ENCODE measurements at regions not wholly inside any gene's neighbourhood (a gene's known extent, or its start where the extent isn't known, plus 50 kb on each side); places are given as distances from the start of the nearest gene placed in this dataset.

GRCh38 chr11:29214833-29215232 lies 802.0 kb downstream of the KCNA4 start:
- TF ChIP-seq TAF1 (IDR thresholded peaks at IDR 0.05; ENCODE audit: low read depth, low read length) (no peak), POLR2A (IDR thresholded peaks at IDR 0.05; ENCODE audit: low read depth, low read length) (no peak), POLR2AphosphoS5 (IDR thresholded peaks at IDR 0.05; ENCODE audit: low read depth, low read length) (no peak), SPI1 (IDR thresholded peaks at IDR 0.05; ENCODE audit: low read depth, low read length) (no peak), PAX5 (IDR thresholded peaks at IDR 0.05; ENCODE audit: insufficient read depth, low read length, severe bottlenecking) (no peak)
